Glomerular visceral epithelial cell (primary cell): ENCODE measurements at regions not wholly inside any gene's neighbourhood (a gene's known extent, or its start where the extent isn't known, plus 50 kb on each side); places are given as distances from the start of the nearest gene placed in this dataset.

ENCODE experiments used
- DNase-seq: peaks from one replicate; pipeline ENCODE4 v3.0.0-alpha.2; 2016; ENCODE audit errors: extremely low spot score

DNA sequence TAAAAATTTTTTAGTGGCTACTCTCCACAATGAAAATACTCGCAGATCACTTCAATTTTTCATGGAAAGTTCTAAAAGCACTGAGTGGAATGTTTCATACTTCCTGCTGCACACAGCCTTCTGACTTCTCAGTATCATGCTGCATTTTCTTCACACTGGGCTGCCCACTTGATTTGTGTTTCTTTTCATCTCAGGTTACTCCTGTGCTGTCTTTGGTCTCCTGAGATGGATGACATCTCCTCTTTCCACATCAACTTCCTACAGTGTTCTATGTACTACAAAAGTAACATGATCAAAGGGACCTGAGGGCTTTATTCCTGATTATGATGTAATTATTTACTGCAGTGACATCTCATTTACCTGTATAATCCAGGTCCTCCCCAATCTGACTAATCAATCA lies 927.7 kb downstream of the ROBO2 start:
- DNase-seq, result no peak

DNA sequence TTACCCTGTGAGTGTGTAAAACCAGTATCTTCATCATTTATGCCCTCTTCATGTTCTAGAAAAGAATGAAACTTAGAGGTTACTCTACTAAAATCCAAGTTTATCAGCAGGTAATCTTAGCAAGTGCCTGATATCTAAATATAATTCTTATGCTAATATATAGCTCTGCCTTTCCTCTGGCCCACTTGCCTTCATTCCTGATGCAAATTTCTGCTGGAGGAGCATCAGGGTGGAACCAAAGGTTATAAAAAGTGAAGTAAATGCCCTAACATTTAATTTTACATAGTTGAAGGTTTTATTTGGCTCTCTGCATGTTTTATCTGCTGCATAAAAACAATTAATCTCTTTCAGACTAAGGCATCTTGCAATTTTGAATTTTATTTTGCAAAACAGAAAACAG lies 936.2 kb downstream of the ROBO2 start:
- no peak for DNase-seq

DNA sequence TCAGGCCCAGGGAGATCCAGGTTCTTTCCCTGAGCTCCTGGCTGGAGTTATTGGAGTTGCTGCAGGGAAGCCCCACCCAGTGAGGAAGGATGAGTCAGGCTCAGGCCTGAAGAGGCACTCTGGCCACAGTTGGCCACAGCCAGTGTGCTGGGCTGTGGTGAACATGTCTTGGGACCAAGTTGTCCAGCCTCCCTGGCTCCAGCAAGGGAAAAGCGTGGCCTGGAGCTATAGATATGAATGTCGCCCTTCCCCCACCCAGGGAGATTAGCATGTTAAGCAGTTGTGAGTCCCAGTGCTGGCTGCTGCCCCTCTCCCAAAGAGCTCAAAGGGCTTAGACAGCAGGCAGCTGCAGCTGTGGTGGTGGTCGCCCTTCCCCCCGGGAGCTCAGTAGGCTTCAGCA lies 963.2 kb downstream of the ROBO2 start:
- DNase-seq, result peak; percentile 0

DNA sequence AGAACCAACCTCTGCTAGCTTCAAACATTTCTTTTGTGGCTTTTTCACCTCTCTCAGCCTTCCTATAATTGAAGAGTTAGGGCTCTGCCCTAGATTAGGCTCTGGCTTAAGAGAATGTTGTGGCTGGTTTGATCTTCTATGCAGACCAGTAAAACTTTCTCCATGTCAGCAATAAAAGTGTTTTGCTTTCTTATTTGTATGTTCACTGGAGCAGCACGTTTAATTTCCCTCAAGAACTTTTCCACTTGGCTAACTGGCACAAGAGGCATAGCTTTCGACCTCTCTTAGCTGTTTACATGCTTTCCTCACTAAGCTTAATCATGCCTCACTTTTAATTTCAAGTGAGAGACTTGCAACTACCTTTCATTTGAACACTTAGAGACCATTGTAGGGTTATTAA lies 964.7 kb downstream of the ROBO2 start:
- DNase-seq, result no peak

DNA sequence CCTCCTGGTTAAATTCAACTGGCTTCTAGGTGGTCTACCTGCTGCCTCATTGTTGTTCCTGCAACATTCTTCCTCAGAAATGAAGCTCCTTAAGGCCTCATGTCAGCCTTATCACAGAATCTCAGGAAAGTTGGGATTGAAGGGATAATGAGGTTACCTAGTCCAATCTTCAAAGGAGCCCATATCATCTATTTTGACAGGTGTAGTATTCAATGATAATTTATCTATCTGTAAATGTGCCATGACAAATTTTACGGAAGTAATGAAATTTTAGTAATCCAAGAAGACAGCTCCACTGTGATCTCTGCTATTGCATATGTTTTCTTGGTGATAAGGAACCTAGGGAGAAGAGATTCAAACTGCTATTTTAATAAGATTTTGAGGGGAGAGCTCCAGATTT lies 973.8 kb downstream of the ROBO2 start:
- DNase-seq, result no peak

DNA sequence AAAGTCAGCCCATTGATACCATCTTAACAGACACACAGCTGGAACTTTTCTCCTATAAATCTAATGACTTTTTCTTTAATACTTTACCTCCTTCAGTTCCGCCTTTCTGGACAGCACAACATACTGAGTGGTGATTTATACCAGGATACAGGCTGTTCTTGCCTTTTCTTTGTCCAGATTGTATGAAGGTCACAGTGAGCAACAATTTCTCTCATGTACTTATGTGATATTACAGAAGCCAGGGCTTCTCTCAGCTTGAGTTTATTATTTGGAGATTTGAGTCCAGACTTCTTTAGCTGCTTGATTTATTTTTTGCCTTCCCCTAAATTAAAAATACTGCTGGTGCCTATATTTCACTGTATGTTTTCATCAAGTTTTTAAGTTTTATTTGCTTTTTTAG lies 976.0 kb downstream of the ROBO2 start:
- no peak for DNase-seq

DNA sequence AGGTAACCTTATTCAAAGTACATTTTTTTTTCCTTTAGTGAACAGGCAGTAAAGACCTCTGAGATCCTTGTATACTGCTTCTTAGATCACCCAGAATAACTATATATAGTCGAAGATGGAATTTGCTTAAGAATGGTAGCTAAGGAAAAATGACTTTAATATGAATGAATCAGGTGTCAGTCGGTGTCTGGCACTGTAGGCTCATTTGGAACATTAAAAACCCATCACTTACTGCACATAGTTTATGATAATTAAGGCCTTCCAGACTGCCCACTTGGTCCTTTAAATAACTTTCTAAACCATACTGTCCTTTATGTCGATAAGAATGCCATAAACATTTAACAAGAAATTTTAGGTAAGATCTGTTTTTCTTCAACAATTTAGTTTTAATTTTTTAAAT lies 981.8 kb downstream of the ROBO2 start:
- no peak for DNase-seq

DNA sequence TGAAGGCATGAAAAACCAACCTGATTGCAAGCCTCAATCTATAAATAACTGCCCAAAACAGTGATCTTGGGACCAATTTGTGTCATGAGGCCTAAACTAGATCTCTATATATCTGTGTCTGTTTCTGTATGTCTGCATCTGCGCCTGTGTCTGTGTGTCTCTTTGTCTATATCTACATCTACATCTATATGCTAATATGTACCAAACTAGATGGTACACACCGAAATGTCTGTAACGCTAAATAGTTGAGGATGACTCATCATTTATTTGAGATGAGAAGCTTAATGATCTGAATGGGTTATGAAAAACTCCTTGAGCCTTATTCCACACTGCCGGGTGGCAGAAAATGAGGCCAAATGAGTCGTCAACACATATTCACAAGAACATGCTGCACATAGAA lies 982.3 kb downstream of the ROBO2 start:
- DNase-seq, result no peak

DNA sequence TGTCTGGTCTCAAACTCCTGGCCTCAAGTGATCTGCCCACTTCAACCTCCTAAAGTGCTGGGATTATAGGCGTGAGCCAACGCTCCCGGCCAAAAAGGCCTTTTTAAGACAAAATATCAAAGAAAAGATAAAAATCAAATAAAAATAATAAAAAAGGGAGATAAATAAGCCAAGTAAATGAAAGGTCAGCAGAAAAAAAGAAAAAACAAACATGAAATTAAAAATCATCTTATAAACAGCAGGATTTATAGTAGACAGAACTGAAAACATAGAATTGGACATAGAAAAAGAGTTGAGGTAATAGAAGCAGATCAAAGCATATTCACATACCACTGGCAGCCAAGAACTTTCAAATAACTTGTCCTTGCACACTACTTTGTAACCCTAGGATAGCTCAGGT lies 983.4 kb downstream of the ROBO2 start:
- no peak for DNase-seq

DNA sequence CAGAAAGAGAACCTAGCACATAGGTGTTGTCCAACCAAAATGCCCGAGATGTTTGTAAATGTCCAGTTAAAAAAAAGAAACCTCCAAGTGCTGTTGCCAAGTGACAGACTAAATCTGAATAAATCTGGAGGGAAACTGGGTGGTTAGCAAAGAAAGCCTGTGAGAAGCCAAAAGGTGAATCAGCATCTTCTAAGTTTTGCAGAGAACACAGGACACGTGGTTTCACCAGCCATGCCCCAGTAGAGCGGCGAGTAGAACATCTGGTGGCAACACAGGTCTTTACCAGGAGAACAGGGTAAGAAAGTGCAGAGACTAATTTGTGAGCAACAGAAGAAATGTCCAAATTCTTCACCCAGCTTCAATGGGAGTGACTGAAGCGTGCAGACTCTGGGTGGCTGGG lies 986.0 kb downstream of the ROBO2 start:
- no peak for DNase-seq

DNA sequence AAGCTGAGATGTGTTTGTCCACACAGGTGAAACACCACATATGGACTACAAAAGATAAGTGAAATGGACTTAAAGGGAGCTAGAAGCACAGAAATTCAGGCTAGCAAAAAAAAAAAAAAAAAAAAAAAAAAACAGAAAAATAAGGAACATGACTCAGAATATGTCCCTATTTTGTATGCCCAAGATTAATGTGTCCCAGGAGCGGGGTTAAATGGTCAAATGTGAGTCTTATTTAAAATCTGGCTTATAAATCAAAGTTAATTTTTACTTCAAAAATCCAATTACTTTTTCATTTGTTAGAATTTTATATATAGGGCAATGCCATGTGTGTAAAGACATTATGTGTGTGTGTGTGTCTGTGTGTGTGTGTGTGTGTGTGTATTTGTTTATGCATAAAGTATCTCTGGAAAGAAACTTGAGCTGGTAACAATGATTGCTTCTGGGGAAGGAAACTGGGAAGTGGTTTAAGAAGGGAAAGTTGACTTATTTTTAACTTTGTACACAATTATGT lies 986.5 kb downstream of the ROBO2 start:
- no peak for DNase-seq

DNA sequence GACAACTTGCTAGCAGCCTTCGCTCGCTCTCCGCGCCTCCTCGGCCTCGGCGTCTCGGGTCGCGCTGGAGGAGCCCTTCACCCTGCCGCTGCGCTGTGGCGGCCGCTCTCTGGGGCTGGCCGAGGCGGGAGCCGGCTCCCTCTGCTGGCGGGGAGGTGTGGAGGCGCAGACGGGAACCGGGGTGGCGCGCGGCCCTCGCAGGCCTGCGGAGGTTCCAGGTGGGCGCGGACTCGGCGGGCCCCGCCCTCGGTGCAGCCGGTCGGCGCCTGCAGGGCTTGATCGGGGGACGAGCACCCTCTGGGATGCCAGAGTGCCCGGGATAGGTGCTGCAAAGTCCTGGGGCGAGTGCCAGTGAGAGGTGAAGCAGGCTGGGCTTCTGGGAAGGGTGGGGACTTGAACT lies 989.9 kb downstream of the ROBO2 start:
- no peak for DNase-seq

DNA sequence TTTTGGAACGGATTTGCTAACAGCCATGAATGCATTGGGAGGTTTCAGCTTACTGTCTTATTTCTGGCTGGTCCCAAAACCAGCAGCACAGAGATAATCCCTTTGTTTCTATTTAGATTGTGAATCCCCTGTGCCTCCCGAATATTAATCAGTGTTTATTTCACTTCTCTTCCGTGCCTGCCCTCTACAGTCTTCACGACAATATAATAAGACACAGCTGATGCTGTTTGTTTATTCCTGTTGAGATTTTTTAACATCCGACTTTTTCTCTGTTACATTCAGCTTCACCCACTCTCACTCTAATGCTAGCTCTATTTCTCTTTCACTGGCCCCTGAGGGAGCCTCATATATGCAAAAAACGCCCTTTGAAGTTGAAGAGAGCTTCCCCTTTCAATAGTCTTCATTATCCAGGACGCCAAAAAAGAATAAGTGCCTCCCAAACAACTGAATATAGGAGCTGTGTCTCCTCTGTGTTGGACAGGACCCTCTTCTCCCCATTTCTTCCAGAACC lies 995.3 kb downstream of the ROBO2 start:
- DNase-seq, result no peak

DNA sequence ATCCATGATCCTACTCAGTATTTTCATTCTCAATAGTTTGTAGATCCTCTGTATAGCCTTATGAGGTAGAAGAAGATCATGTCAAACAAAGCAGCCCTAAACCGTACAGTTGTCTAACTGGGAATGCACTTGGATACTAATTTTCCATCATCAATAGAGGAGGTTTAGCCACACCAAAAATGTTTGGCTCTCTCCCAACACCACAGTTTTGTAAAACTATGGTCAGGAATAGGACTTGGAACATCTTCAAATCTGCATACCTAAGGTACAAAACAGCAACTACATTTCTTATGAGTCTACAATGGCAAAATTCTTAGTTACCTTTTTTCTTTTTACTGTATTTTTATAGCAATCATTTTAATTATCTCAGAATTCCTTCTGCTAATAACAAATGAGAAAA lies 1001.6 kb downstream of the ROBO2 start:
- DNase-seq, result peak; percentile 31

DNA sequence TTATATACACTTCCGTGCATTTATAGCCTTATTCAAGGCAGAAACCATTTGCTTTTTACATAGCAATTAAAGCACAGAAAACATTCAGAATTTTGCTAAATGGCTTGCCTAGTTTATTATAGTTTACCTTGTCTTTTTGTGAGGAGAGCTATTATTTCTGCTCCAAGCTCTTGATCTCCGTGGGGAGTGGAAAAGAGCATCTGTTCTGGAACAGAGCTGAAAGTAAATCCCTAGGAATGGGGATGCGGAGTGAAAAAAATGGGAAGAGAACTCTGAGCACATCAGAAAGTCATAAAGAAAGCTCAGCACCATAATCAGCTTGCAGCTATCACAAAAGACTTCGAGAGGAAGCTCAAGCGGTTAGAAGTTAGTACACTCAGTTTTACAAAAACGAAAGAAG lies 1006.7 kb downstream of the ROBO2 start:
- no peak for DNase-seq

DNA sequence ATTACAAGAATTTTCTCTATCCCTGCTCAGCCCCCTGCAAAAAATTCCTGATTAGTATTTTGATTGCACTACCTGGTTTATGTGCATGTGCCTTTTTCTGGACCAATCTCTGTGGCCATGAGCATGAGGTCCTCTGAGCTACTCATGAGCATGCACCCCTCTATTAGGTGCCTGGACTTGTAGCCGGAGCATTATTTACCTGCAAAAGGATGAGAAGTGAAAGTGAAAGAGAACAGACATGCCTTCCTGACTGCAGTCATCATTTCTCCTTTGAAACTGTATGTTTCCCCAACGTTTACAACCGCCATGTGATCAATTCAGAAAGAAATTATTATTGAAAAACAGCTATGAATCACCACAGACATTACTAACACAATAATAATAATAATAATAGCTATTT lies 1008.8 kb downstream of the ROBO2 start:
- no peak for DNase-seq

DNA sequence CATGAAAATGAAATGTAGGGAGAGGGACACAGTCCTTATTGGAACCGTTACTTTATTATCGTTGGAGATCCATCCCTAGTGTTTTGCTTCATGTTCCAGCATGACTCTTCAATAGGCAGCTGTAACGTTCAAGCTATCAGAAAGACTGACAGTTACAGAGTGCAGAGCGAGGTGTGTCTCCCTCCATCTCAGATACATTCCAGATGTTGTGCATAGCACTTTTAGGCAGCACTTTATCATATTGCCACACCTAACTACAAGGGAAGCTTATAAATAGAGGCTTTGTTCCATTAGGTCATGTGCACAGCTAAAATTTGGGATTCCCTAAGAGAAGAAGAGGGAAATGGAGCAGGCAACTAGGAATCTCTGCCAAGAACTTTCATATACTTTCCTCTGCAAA lies 1009.6 kb downstream of the ROBO2 start:
- DNase-seq, result no peak

DNA sequence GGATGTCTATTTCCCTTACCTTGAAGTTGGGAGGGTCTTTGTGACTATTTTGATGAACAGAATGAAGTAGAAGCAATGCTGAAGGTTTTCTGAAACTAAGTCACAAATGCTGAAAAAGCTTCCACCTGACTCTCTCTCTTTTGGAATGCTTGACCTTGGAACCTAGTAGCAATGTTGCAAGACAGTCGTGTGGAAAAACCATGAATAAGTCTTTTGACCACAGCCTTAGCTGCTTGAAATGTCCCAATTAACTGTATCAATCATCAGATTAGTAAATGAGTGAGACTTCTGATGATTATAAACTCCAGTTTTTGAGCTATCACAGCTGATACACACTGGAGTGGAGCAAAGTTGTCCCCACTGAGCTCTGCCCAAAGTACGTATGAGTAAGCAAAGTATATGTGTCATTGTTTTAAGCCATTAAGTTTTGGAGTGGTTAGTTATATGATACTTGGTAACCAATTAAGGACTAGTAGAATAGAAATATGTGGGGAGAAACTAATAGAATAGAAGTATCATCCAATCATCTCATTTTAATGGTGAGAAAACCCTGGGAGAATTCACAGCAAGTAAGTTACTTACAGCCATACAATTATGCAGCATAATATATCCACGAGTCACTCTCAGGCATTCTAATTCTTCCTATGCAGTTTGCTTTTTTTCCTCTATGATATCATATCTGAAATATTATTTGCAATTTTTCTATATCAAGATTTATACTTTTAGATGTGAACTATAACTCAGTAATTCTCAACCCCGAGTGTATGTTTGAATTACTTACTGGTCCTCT lies 1010.6 kb downstream of the ROBO2 start:
- DNase-seq, result peak; percentile 35

DNA sequence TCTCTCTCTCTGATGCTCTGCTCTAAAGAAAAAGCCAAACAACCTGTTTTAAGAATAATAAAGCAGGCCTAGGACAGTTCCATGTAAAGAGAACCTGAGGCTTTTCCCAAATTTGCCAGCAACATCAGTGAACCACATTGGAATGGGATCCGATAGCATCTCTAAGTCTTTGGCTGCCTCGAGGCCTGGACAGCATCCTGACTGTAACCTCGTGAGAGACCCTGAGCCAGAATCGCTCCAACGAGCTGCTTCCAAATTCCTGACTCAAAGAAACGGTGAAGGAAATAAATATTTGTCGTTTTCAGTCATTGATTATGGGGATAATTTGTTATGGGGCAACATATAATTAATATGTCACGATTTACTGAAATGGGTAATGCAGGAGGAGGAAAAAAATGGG lies 1012.8 kb downstream of the ROBO2 start:
- no peak for DNase-seq

DNA sequence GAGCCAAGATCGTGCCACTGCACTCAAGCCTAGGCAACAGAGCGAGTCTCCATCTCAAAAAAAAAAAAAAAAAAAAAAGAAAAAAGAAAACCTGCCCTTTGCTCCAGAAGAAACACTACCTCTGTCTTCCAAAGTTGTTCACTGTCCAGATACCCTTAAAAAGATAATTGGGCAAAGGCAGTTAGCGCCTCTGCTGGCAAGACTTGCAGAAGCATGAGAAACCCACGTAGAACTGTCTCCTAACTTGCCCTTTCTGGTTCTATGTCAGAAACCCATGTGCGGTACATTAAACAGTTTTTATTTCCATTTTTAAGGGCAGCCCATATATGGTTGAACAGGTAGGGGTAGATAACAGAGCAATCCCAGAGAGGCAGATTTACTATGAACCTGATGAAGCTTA lies 1026.4 kb downstream of the ROBO2 start:
- no peak for DNase-seq

DNA sequence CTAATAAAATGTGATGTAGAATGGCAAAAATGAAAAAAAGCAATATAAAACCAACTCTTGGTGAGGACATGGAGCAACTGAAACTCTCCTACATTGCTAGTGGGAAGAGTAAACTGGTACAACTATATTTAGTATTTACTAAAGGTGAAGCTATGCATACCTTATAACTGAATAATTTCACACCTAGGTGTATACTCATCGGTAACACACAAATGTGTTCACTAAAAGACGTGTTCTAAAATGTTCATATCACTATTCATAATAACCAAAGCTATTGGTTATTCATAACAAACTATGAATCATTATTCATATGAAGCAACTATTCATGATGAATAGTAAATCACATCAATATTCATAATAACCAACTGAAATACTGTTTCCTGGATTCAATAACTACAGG lies 1030.3 kb downstream of the ROBO2 start:
- DNase-seq, result no peak

DNA sequence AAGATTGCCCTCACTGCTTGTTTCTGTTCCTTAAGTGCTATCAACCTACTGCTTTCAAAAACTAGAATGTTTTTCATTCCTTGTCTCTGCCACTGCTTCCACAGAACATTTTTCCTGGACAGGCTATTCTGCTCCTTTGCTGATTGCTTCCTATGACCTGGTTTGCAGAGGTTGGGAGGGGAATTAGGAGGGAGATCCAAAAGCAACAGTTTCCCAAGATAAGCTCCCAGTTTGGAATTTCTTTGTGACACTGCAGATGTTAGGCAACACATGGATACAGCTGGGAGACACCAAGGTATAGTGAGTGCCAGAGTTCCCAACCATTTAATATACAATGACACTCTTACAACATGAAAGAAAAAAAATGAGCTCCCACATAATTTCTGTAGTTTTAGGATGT lies 1036.5 kb downstream of the ROBO2 start:
- no peak for DNase-seq

DNA sequence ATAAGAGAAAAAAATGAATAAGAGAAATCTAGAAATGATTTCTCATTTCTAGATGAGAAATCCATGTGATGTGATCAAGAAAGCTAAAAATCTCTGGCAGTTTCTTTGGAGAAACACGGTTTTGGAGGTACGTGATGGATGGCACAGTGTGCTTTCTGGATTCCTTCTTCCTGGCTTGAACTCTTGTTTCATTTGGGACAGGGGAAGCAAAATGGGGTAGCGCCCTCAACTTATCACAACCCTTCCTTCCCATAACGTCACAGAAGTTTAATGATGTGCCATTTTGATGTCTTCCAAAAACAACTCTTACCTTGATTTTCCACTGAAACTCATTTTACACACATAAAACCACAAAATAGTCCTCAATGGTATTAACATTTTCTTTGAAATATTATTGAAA lies 1037.3 kb downstream of the ROBO2 start:
- DNase-seq, result no peak

DNA sequence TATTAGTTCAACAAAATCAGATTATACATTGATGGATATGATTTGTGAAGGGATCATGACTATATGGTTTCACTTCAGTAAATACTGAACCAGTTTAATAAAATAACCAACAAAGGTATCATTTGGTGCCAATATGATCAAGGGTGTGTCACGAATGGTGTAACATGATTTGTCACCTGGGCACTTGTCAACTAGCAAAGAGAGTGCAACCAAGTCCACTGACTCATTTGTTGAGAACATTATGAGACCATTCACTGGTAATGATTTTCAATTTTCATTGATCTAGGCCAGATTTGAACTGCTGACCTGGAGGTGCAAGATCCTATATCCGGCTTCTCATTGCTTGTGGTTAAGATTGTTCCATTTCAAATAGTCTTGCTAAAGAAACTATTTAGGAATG lies 1037.9 kb downstream of the ROBO2 start:
- no peak for DNase-seq
